GM13977 (cell line): ENCODE measurements at regions not wholly inside any gene's neighbourhood (a gene's known extent, or its start where the extent isn't known, plus 50 kb on each side); places are given as distances from the start of the nearest gene placed in this dataset.

Source experiments
- DNase-seq: peaks from one replicate; pipeline ENCODE4 v3.0.0; 2012; ENCODE audit warnings: low spot score
- in situ Hi-C: fragments of 300-500 bp; cut with MboI; formaldehyde crosslinking; loops from one replicate; pipeline ENCODE4 v1.12.0; 2022; ENCODE audit warnings: low sequenced_read_pairs, low pct_unique_long_range_greater_than_20kb, mixed read lengths, inconsistent platforms; ENCODE audit not compliant: unreplicated experiment
- TF ChIP-seq, protein P1 (sequence below): IDR thresholded peaks from 2 replicates; pipeline ENCODE4 v1.5.1; 2012; ENCODE audit warnings: mild to moderate bottlenecking, control low read depth; ENCODE audit not compliant: insufficient read depth; ENCODE audit errors: extremely low read depth, missing control alignments

DNA sequence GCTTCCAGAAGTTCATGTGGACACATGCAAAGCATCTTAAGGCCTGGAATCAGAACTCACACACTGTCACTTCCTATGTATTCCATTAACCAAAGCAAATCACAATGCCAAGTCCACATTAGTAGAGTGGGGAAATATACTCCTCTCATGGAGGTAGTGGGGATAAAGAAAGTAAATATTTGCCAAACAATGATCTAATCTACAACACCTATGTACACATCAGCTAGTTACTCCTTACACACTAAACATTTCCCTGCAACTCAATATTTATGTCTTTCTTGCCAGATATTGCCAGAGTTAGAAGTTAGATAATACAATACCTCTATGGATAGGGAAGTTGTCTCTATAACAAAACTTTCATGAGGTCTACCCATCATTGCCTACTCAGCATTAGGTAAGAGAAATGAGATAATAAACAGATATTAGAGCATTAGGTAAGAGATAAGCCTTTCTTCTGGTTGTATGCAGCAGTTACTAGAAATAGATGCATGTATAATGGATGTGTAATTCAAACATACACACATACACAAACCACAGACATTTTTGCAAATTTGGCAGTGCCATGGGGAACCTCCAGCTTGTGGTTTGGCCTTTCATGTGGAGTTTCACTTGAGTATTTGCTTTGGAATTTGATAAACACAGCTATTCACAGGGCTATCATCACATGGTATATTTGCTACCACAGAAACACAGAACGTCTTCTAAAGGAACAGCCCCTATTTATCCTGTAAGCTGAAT is 196.5 kb downstream of the TLE1 start:
- in situ Hi-C loops, result no loop called here
- TF ChIP-seq, protein P1, sequence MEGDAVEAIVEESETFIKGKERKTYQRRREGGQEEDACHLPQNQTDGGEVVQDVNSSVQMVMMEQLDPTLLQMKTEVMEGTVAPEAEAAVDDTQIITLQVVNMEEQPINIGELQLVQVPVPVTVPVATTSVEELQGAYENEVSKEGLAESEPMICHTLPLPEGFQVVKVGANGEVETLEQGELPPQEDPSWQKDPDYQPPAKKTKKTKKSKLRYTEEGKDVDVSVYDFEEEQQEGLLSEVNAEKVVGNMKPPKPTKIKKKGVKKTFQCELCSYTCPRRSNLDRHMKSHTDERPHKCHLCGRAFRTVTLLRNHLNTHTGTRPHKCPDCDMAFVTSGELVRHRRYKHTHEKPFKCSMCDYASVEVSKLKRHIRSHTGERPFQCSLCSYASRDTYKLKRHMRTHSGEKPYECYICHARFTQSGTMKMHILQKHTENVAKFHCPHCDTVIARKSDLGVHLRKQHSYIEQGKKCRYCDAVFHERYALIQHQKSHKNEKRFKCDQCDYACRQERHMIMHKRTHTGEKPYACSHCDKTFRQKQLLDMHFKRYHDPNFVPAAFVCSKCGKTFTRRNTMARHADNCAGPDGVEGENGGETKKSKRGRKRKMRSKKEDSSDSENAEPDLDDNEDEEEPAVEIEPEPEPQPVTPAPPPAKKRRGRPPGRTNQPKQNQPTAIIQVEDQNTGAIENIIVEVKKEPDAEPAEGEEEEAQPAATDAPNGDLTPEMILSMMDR, result no peak
- no peak for DNase-seq

DNA sequence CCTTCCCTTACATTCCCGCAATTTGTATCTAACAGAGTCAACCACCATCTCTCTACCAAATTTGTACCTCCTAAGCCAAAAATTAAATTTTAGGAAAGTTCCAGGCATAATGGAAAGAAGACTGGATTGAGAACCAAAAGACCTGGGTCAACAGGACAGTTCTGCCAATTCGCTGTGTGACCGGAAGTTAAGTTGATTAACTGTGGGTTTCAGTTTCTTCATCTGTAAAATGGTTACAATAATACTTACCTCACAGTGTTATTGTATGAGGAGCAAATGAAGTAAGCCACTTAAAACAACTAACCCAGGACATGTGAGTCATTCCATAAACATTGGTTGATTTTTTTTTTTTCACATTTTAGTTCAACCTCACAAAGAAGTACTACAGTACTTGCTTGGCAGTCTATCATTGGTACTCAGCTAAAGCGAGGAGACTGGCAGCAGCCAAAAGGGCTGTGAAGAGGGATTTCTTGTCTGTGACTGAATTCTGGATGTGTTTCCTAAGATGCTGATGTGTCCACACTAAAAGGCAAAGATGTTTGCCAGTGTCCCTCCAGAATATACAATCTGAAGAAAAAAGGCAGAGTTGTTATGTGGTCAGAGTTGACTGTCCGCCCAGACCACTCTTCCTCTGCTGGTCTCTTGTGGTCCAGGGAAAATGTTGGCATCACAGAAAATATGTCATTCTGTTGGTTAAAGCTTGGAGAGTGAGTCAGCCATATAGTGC is 198.6 kb downstream of the TLE1 start:
- in situ Hi-C loops, result no loop called here
- TF ChIP-seq, protein P1, result no peak
- no peak for DNase-seq

DNA sequence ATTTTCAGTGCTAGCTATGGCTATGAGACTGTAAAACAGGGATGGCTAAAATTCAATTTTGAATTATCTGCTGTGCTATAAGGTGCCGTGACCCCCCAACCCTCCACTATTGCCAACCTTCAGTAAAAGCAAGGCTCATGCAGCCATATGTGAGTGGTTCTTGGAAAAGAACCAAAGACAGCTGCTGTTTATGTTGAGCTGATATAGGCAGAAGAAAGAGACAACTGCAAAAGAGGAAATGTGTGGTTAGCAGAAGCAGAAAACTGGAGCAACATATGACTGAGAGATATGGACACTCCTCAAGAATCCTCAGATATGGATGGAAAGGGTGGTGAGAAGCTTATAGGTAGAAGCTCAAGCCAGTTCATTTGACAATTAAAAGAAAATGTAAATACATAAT is 200.3 kb downstream of the TLE1 start:
- no peak for DNase-seq

DNA sequence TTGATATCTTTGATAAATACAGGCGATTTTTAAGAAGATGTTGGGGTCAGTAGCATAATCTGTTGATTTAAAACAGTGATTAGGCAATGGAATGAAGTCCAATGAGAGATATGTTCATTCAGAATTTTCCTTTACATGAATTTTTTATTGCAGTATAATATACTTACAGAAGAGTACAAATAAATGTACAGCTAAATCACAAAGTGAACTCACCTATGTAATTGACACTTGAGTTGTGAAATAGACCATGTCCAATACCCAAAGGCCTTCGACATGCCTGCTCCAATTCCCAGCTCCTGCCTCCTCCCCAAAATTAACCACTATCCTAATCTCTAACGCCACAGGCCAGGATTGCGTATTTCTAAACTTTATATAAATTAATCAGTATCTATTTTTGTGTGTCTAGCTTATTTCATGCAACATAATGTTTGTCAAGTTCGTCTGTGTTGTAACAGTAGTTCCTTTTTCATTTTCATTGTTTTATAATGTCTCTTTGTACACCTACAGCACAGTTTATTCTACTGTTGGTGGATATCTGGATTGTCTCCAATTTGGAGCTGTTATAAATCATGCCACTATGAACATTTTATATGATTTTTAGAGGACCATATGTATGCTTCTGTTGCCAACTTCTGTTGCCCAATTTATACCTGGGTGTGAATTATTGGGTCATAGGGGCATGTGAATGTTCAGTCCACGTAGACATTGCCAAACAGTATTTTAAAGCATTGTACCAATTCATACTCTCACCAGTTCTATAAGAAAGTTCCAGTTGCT is 208.3 kb downstream of the TLE1 start:
- in situ Hi-C loops, result no loop called here
- DNase-seq, result no peak
- TF ChIP-seq, protein P1, result no peak

More for the DNA sequence above, 200.3 kb downstream of the TLE1 start:
- TF ChIP-seq, protein P1, result no peak
- in situ Hi-C loops, result no loop called here

DNA sequence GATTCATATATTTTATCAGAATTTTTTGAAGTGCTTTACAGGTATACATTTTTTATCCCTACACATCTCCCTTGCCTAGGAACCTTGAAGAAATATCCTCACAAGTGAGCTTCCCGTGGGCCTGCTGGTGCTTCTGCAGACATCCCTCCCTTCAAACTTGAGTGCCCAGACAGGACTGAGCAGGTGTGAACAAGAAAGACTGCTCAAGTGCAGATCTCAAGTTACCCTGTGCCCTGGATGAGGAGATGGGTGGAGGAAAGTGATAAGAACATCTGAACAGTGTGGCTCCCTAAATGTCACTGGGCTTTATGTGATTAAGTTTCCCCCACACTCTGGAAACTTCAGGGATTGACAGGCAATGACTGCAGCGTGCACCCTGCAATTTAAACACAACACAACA is 209.8 kb downstream of the TLE1 start:
- no peak for DNase-seq
- TF ChIP-seq, protein P1, result no peak
- in situ Hi-C loops, result no loop called here

DNA sequence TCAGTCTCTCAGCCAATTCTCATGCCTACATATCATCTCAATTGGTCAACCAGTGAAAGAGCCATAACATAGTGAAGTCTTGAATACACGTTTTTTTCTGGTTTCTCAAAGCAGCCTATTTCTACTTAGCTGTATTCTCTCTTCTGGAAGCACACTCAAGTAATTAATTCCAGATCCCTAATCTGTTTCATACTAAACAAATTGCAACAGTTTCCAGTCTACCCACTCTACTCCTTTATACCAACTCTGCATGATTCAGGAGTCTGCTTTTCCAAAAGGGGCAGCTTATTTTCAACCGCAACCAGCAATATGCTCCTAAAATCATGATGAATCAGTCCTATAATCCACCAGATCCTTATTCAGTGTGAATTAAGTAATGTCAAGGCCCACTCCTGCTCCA is 211.7 kb downstream of the TLE1 start:
- TF ChIP-seq, protein P1, result no peak
- no peak for DNase-seq
- in situ Hi-C loops, result no loop called here
